ENCODE measurements at regions not wholly inside any gene's neighbourhood (a gene's known extent, or its start where the extent isn't known, plus 50 kb on each side); places are given as distances from the start of the nearest gene placed in this dataset.

- Histone ChIP-seq H3K4me3 (replicated peaks in 1 of 2; ENCODE audit: low read depth in 1 of 2, low read length in 2 of 2) (no peak overlapping the region), H3K4me1 (ENCODE audit: control insufficient read depth in 1 of 2, insufficient read depth in 2 of 2, low read length in 2 of 2) (peaks cover 33 to 36% of the 10 kb centered on the region in 2 experiments), H2AFZ (ENCODE audit: low read depth, low read length, poor library complexity, severe bottlenecking) (no peak overlapping the region), H3K4me2 (ENCODE audit: low read length) (no peak overlapping the region), H3K9ac (ENCODE audit: low read length) (no peak overlapping the region), H3K27me3 (ENCODE audit: insufficient read depth, low read length) (no peaks in the 10 kb centered on the region), H3K79me2 (ENCODE audit: insufficient read depth, low read length) (no peaks in the 10 kb centered on the region), H3K9me2 (ENCODE audit: insufficient read depth) (no peaks in the 10 kb centered on the region), H3K27ac (ENCODE audit: low read depth, low read length) (no peak overlapping the region), H3K36me3 (ENCODE audit: control insufficient read depth in 1 of 2, insufficient read depth in 2 of 2, low read length in 2 of 2) (no peaks in the 10 kb centered on the region), H3K9me3 (ENCODE audit: control insufficient read depth in 1 of 2, insufficient read depth in 1 of 2, low read depth in 1 of 2, low read length in 2 of 2) (peaks cover 0 to 7% of the 10 kb centered on the region in 2 experiments; a peak in 1 of 4 replicates), H4K20me1 (ENCODE audit: insufficient read depth) (no peaks in the 10 kb centered on the region)
- ChIA-PET RAD21 (ENCODE audit: low non-redundant PET in 1 of 2, low total read pairs in 2 of 2, uncharacterized antibody in 2 of 2, unreplicated experiment in 2 of 2) (no interaction called here), POLR2A (interaction anchor here (1.3 kb wide), 1 partner anchor 127 kb away, joined by 3 read pairs; no protein-coding TSS in a partner anchor), CTCF (no interaction called here)
- intact Hi-C loops (cut with micrococcal nuclease), result no loop called here
- no peak for TF ChIP-seq CTCF (IDR thresholded peaks at IDR 0.05 in 2 of 3, conservative IDR thresholded peaks at IDR 0.05 in 1 of 3; ENCODE audit: borderline replicate concordance in 1 of 3, insufficient read depth in 1 of 3, low read depth in 2 of 3, low read length in 2 of 3)
- TF ChIP-seq YY1 (IDR thresholded peaks at IDR 0.05; ENCODE audit: extremely low read depth, insufficient replicate concordance, low read depth, low read length), result no peak
- TF ChIP-seq SRF (IDR thresholded peaks at IDR 0.05; ENCODE audit: low read depth), result no peak
- no peak for TF ChIP-seq CBX3 (IDR thresholded peaks at IDR 0.05; ENCODE audit: low read depth)
- DNase-seq (ENCODE audit: low read depth, low spot score) (no peak), ATAC-seq (no peak)
- BruUV-seq (replicated peaks), result no TSS peak
These were observed 232.3 kb downstream of the PTTG2 start for GRCh38 chr4:38192516-38192915.

DNA sequence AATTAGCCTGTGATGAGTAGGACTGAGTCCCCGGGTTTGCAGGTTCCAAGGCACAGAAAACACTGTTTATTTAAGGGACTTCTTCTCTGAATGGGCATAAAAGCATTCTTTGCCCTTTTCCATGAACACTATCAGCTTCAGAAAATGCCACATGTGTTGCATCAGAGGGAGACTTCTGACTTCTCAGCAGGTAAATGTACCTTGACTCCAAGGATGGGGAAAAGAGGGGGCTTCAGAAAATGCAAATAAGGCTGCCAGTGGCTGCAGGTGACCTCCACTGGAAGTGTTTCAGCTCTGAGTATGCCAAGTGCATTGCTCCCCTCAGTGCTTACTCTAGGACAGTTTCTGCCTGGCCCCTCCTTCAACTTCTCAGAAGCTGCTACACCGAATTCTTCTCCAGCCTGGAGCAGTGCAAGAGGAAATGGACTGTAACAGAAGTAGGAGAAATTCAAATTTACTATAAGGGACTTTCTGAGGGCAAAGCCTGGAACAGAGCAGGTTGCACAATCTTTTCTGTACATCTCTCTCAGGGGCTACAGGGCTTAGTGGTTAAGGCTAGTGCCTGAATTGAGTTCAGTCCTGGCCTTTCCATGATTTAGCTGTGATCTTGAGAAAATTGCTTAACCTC, 233.2 kb downstream of the PTTG2 start:
- Histone ChIP-seq H3K79me2 (ENCODE audit: insufficient read depth, low read length) (no peaks in the 10 kb centered on the region), H3K9me2 (ENCODE audit: insufficient read depth) (no peaks in the 10 kb centered on the region), H3K36me3 (ENCODE audit: control insufficient read depth in 1 of 2, insufficient read depth in 2 of 2, low read length in 2 of 2) (no peaks in the 10 kb centered on the region), H2AFZ (ENCODE audit: low read depth, low read length, poor library complexity, severe bottlenecking) (no peak overlapping the region), H3K4me3 (replicated peaks in 1 of 2; ENCODE audit: low read depth in 1 of 2, low read length in 2 of 2) (no peak overlapping the region), H3K27ac (ENCODE audit: low read depth, low read length) (no peak overlapping the region), H3K4me1 (ENCODE audit: control insufficient read depth in 1 of 2, insufficient read depth in 2 of 2, low read length in 2 of 2) (peaks cover 28 to 30% of the 10 kb centered on the region in 2 experiments), H3K27me3 (ENCODE audit: insufficient read depth, low read length) (no peaks in the 10 kb centered on the region), H3K9ac (ENCODE audit: low read length) (no peak overlapping the region), H3K9me3 (ENCODE audit: control insufficient read depth in 1 of 2, insufficient read depth in 1 of 2, low read depth in 1 of 2, low read length in 2 of 2) (peaks cover 0 to 7% of the 10 kb centered on the region in 2 experiments; a peak in 1 of 4 replicates), H4K20me1 (ENCODE audit: insufficient read depth) (no peaks in the 10 kb centered on the region), H3K4me2 (ENCODE audit: low read length) (no peak overlapping the region)
- ChIA-PET RAD21 (ENCODE audit: low non-redundant PET in 1 of 2, low total read pairs in 2 of 2, uncharacterized antibody in 2 of 2, unreplicated experiment in 2 of 2) (no interaction called here), CTCF (no interaction called here), POLR2A (interaction anchor here (1.3 kb wide), 1 partner anchor 126 kb away, joined by 3 read pairs; no protein-coding TSS in a partner anchor)
- ATAC-seq (no peak), DNase-seq (ENCODE audit: low read depth, low spot score) (no peak)
- intact Hi-C loops (cut with micrococcal nuclease), result no loop called here
- no TSS peak for BruUV-seq (replicated peaks)
- no peak for TF ChIP-seq FOSL1 (IDR thresholded peaks at IDR 0.05; ENCODE audit: low read depth)
- no peak for TF ChIP-seq EGR1 (IDR thresholded peaks at IDR 0.05; ENCODE audit: low read depth)
- TF ChIP-seq, protein P1, sequence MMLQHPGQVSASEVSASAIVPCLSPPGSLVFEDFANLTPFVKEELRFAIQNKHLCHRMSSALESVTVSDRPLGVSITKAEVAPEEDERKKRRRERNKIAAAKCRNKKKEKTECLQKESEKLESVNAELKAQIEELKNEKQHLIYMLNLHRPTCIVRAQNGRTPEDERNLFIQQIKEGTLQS (IDR thresholded peaks at IDR 0.05), result no peak
- TF ChIP-seq CTCF (IDR thresholded peaks at IDR 0.05 in 2 of 3, conservative IDR thresholded peaks at IDR 0.05 in 1 of 3; ENCODE audit: borderline replicate concordance in 1 of 3, insufficient read depth in 1 of 3, low read depth in 2 of 3, low read length in 2 of 3), result no peak
- TF ChIP-seq, protein P2, sequence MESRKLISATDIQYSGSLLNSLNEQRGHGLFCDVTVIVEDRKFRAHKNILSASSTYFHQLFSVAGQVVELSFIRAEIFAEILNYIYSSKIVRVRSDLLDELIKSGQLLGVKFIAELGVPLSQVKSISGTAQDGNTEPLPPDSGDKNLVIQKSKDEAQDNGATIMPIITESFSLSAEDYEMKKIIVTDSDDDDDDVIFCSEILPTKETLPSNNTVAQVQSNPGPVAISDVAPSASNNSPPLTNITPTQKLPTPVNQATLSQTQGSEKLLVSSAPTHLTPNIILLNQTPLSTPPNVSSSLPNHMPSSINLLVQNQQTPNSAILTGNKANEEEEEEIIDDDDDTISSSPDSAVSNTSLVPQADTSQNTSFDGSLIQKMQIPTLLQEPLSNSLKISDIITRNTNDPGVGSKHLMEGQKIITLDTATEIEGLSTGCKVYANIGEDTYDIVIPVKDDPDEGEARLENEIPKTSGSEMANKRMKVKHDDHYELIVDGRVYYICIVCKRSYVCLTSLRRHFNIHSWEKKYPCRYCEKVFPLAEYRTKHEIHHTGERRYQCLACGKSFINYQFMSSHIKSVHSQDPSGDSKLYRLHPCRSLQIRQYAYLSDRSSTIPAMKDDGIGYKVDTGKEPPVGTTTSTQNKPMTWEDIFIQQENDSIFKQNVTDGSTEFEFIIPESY (IDR thresholded peaks at IDR 0.05; ENCODE audit: extremely low read depth, insufficient replicate concordance, low read length), result no peak
- no peak for TF ChIP-seq JUND (IDR thresholded peaks at IDR 0.05)
- TF ChIP-seq POLR2A (IDR thresholded peaks at IDR 0.05; ENCODE audit: borderline replicate concordance, extremely low read depth, insufficient read depth, insufficient read length), result no peak
